ENCODE measurements at regions not wholly inside any gene's neighbourhood (a gene's known extent, or its start where the extent isn't known, plus 50 kb on each side); places are given as distances from the start of the nearest gene placed in this dataset.

DNA sequence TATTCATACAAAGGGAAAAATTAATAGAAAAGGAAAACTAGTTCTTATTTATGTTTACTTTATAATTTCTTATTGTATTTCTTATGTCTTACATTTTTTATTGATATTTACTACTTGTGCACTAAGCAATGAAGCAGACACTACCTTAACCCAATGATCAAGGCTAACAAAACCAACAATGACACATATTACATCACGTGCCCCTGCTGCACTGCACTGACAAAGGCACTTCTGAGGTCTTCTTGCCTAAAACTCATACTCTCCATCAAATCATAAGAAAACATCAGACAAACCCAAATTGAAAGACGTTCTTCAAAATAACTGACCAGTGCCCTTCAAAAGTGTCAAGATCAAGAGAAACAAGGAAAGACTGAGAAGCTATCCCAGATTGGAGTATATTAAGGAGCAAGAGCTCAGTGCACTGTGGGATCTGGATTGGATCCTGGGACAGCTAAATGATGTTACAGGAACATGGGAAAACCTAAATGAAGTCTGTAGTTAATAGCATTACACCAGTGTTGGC is 230.9 kb downstream of the AUH start:
- FAIRE-seq (no peak), DNase-seq (no peak)
- Histone ChIP-seq H3K36me3 (ENCODE audit: control insufficient read depth in 3 of 3, insufficient read depth in 2 of 3, low read depth in 1 of 3, low read length in 3 of 3) (no peaks in the 10 kb centered on the region), H3K4me3 (ENCODE audit: low read depth in 1 of 3, low read length in 3 of 3) (no peak overlapping the region), H3K9me3 (ENCODE audit: control insufficient read depth in 2 of 2, insufficient read depth in 1 of 2, low read depth in 1 of 2, low read length in 1 of 2) (no peaks in the 10 kb centered on the region), H3K4me1 (ENCODE audit: control insufficient read depth in 3 of 3, insufficient read depth in 2 of 3, low read depth in 1 of 3, low read length in 2 of 3) (peaks cover 0 to 5% (median 0%) of the 10 kb centered on the region in 3 donors), H3K27ac (ENCODE audit: low read depth in 1 of 3, low read length in 2 of 3) (no peak overlapping the region), H3K27me3 (ENCODE audit: control insufficient read depth in 3 of 3, insufficient read depth in 3 of 3, low read length in 3 of 3) (no peaks in the 10 kb centered on the region)
- WGBS, 3 donors = 88 to 90% (median 89%) methylated on average over 2 of the region's 2 CpGs

GRCh38 chr9:91131433-91131839 is 230.3 kb downstream of the AUH start:
- H3K4me3 ChIP-seq (ENCODE audit: low read depth in 1 of 3, low read length in 3 of 3) = no peak overlapping the region
- H3K27me3 ChIP-seq (ENCODE audit: control insufficient read depth in 3 of 3, insufficient read depth in 3 of 3, low read length in 3 of 3) = no peaks in the 10 kb centered on the region
- peak; percentile 80 to 92 for DNase-seq
- no peaks in the 10 kb centered on the region for H3K36me3 ChIP-seq (ENCODE audit: control insufficient read depth in 3 of 3, insufficient read depth in 2 of 3, low read depth in 1 of 3, low read length in 3 of 3)
- no peaks in the 10 kb centered on the region for H3K9me3 ChIP-seq (ENCODE audit: control insufficient read depth in 2 of 2, insufficient read depth in 1 of 2, low read depth in 1 of 2, low read length in 1 of 2)
- H3K27ac ChIP-seq (ENCODE audit: low read depth in 1 of 3, low read length in 2 of 3) = peak overlapping the region in 2 of 3 donors; percentile 14 to 64
- WGBS, 3 donors = 16 to 33% (median 23%) methylated on average over 8 of the region's 8 CpGs
- H3K4me1 ChIP-seq (ENCODE audit: control insufficient read depth in 3 of 3, insufficient read depth in 2 of 3, low read depth in 1 of 3, low read length in 2 of 3) = peaks cover 0 to 5% (median 0%) of the 10 kb centered on the region in 3 donors
- no peak for FAIRE-seq

DNA sequence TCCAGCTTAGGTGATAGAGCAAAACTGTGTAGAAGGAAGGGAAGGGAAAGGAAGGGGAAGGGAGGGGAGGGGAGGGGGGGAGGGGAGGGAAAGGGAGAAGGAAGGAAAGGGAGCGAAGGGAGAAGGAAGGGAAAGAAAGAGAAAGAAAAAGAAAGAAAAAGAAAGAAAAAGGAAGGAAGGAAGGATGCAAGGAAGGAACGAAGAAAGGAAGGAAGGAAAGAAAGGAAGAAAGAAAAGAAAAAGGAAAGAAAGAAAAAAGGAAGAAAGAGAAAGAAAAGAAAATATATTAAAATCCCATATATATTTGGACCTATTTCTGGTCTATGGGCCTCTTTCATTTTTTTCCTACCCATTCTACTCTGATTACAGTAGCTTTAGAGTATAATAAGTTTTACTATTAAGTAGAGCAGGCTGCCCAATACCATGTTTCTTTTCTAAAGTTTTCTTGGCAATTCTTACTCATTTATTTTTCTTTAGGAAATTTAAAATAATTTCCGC is 229.1 kb downstream of the AUH start:
- DNase-seq (no peak), FAIRE-seq (peak; percentile 74)
- H3K27ac ChIP-seq (ENCODE audit: low read depth in 1 of 3, low read length in 2 of 3) = no peak overlapping the region
- no peaks in the 10 kb centered on the region for H3K27me3 ChIP-seq (ENCODE audit: control insufficient read depth in 3 of 3, insufficient read depth in 3 of 3, low read length in 3 of 3)
- no peaks in the 10 kb centered on the region for H3K36me3 ChIP-seq (ENCODE audit: control insufficient read depth in 3 of 3, insufficient read depth in 2 of 3, low read depth in 1 of 3, low read length in 3 of 3)
- 88 to 95% (median 94%) methylated on average over 3 of the region's 3 CpGs for WGBS, 3 donors
- H3K4me3 ChIP-seq (ENCODE audit: low read depth in 1 of 3, low read length in 3 of 3) = no peak overlapping the region
- H3K4me1 ChIP-seq (ENCODE audit: control insufficient read depth in 3 of 3, insufficient read depth in 2 of 3, low read depth in 1 of 3, low read length in 2 of 3) = peaks cover 0 to 5% (median 0%) of the 10 kb centered on the region in 3 donors
- H3K9me3 ChIP-seq (ENCODE audit: control insufficient read depth in 2 of 2, insufficient read depth in 1 of 2, low read depth in 1 of 2, low read length in 1 of 2) = no peaks in the 10 kb centered on the region

DNA sequence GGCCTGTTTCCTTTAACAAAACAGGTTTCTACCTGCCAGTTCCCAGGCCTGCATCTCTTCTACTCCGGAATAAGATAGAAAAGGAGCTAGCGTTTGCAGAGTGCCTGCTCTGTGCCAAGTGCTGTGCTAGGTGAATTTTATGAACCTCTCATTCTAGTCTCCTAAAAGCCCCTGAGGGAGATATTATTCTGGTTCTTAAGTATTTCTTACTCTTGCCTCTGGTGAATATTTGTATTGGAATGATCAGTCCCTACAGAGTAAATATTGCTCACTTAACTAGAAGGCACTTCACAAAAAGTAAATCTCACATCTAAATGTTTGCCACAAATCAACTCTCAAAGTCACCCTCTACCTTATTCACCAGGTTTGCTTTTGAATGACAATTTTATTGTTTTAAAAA is 227.1 kb downstream of the AUH start:
- 88 to 91% (median 91%) methylated on average over 2 of the region's 2 CpGs for WGBS, 3 donors
- Histone ChIP-seq H3K9me3 (ENCODE audit: control insufficient read depth in 2 of 2, insufficient read depth in 1 of 2, low read depth in 1 of 2, low read length in 1 of 2) (no peaks in the 10 kb centered on the region), H3K27me3 (ENCODE audit: control insufficient read depth in 3 of 3, insufficient read depth in 3 of 3, low read length in 3 of 3) (no peaks in the 10 kb centered on the region), H3K4me3 (ENCODE audit: low read depth in 1 of 3, low read length in 3 of 3) (no peak overlapping the region), H3K27ac (ENCODE audit: low read depth in 1 of 3, low read length in 2 of 3) (no peak overlapping the region), H3K36me3 (ENCODE audit: control insufficient read depth in 3 of 3, insufficient read depth in 2 of 3, low read depth in 1 of 3, low read length in 3 of 3) (no peaks in the 10 kb centered on the region), H3K4me1 (ENCODE audit: control insufficient read depth in 3 of 3, insufficient read depth in 2 of 3, low read depth in 1 of 3, low read length in 2 of 3) (peaks cover 0 to 5% (median 0%) of the 10 kb centered on the region in 3 donors)
- FAIRE-seq (no peak), DNase-seq (no peak)

GRCh38 chr9:91137391-91137790 is 224.3 kb downstream of the AUH start:
- no peak for DNase-seq
- no peaks in the 10 kb centered on the region for H3K9me3 ChIP-seq (ENCODE audit: control insufficient read depth in 2 of 2, insufficient read depth in 1 of 2, low read depth in 1 of 2, low read length in 1 of 2)
- no peaks in the 10 kb centered on the region for H3K36me3 ChIP-seq (ENCODE audit: control insufficient read depth in 3 of 3, insufficient read depth in 2 of 3, low read depth in 1 of 3, low read length in 3 of 3)
- 81 to 91% (median 89%) methylated on average over 1 of the region's 1 CpG for WGBS, 3 donors
- no peaks in the 10 kb centered on the region for H3K27me3 ChIP-seq (ENCODE audit: control insufficient read depth in 3 of 3, insufficient read depth in 3 of 3, low read length in 3 of 3)
- no peak overlapping the region for H3K27ac ChIP-seq (ENCODE audit: low read depth in 1 of 3, low read length in 2 of 3)
- FAIRE-seq = no peak
- H3K4me3 ChIP-seq (ENCODE audit: low read depth in 1 of 3, low read length in 3 of 3) = no peak overlapping the region
- H3K4me1 ChIP-seq (ENCODE audit: control insufficient read depth in 3 of 3, insufficient read depth in 2 of 3, low read depth in 1 of 3, low read length in 2 of 3) = no peaks in the 10 kb centered on the region

- H3K4me3 ChIP-seq (ENCODE audit: low read depth in 1 of 3, low read length in 3 of 3) = no peak overlapping the region
- 62 to 79% (median 65%) methylated on average over 5 of the region's 5 CpGs for WGBS, 3 donors
- DNase-seq = no peak
- no peaks in the 10 kb centered on the region for H3K27me3 ChIP-seq (ENCODE audit: control insufficient read depth in 3 of 3, insufficient read depth in 3 of 3, low read length in 3 of 3)
- H3K4me1 ChIP-seq (ENCODE audit: control insufficient read depth in 3 of 3, insufficient read depth in 2 of 3, low read depth in 1 of 3, low read length in 2 of 3) = no peaks in the 10 kb centered on the region
- no peak for FAIRE-seq
- no peaks in the 10 kb centered on the region for H3K36me3 ChIP-seq (ENCODE audit: control insufficient read depth in 3 of 3, insufficient read depth in 2 of 3, low read depth in 1 of 3, low read length in 3 of 3)
- H3K9me3 ChIP-seq (ENCODE audit: control insufficient read depth in 2 of 2, insufficient read depth in 1 of 2, low read depth in 1 of 2, low read length in 1 of 2) = no peaks in the 10 kb centered on the region
- no peak overlapping the region for H3K27ac ChIP-seq (ENCODE audit: low read depth in 1 of 3, low read length in 2 of 3)
Observed at GRCh38 chr9:91138760-91139159, 223.0 kb downstream of the AUH start.

GRCh38 chr9:91141407-91141965 is 220.2 kb downstream of the AUH start:
- WGBS, 3 donors = 56 to 92% (median 58%) methylated on average over 2 to 3 of the region's 3 CpGs
- FAIRE-seq = no peak

DNA sequence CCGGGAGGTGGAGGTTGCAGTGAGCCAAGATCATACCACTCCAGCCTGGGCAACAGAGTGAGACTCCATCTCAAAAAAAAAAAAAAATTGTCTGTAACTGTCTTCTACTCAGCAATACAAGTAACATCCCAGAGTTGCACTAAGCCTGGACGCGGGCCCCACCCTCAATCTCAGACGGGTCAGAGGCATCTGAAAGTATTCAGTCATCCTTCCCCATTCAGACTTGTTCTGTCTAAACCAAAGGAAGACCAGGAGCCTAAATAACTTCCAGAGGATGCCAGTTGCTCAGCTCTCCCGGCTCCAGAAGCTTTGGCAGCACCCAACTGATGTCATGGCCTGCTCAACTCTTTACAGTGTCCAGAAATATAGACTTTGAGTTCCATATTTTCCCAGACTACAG is 218.6 kb downstream of the AUH start:
- no peak overlapping the region for H3K4me3 ChIP-seq (ENCODE audit: low read depth in 1 of 3, low read length in 3 of 3)
- no peaks in the 10 kb centered on the region for H3K4me1 ChIP-seq (ENCODE audit: control insufficient read depth in 3 of 3, insufficient read depth in 2 of 3, low read depth in 1 of 3, low read length in 2 of 3)
- no peaks in the 10 kb centered on the region for H3K27me3 ChIP-seq (ENCODE audit: control insufficient read depth in 3 of 3, insufficient read depth in 3 of 3, low read length in 3 of 3)
- H3K9me3 ChIP-seq (ENCODE audit: control insufficient read depth in 2 of 2, insufficient read depth in 1 of 2, low read depth in 1 of 2, low read length in 1 of 2) = no peaks in the 10 kb centered on the region
- H3K36me3 ChIP-seq (ENCODE audit: control insufficient read depth in 3 of 3, insufficient read depth in 2 of 3, low read depth in 1 of 3, low read length in 3 of 3) = no peaks in the 10 kb centered on the region
- H3K27ac ChIP-seq (ENCODE audit: low read depth in 1 of 3, low read length in 2 of 3) = no peak overlapping the region
- no peak for DNase-seq
- 94 to 95% (median 95%) methylated on average over 5 of the region's 5 CpGs for WGBS, 3 donors
- no peak for FAIRE-seq

More at GRCh38 chr9:91141407-91141965, 220.2 kb downstream of the AUH start:
- no peak overlapping the region for H3K4me3 ChIP-seq (ENCODE audit: low read depth in 1 of 3, low read length in 3 of 3)
- no peaks in the 10 kb centered on the region for H3K36me3 ChIP-seq (ENCODE audit: control insufficient read depth in 3 of 3, insufficient read depth in 2 of 3, low read depth in 1 of 3, low read length in 3 of 3)
- no peaks in the 10 kb centered on the region for H3K4me1 ChIP-seq (ENCODE audit: control insufficient read depth in 3 of 3, insufficient read depth in 2 of 3, low read depth in 1 of 3, low read length in 2 of 3)
- no peaks in the 10 kb centered on the region for H3K27me3 ChIP-seq (ENCODE audit: control insufficient read depth in 3 of 3, insufficient read depth in 3 of 3, low read length in 3 of 3)
- no peaks in the 10 kb centered on the region for H3K9me3 ChIP-seq (ENCODE audit: control insufficient read depth in 2 of 2, insufficient read depth in 1 of 2, low read depth in 1 of 2, low read length in 1 of 2)
- H3K27ac ChIP-seq (ENCODE audit: low read depth in 1 of 3, low read length in 2 of 3) = no peak overlapping the region
- DNase-seq = no peak

GRCh38 chr9:91143642-91144041 is 218.1 kb downstream of the AUH start:
- Histone ChIP-seq H3K4me3 (ENCODE audit: low read depth in 1 of 3, low read length in 3 of 3) (no peak overlapping the region), H3K9me3 (ENCODE audit: control insufficient read depth in 2 of 2, insufficient read depth in 1 of 2, low read depth in 1 of 2, low read length in 1 of 2) (no peaks in the 10 kb centered on the region), H3K27ac (ENCODE audit: low read depth in 1 of 3, low read length in 2 of 3) (no peak overlapping the region), H3K4me1 (ENCODE audit: control insufficient read depth in 3 of 3, insufficient read depth in 2 of 3, low read depth in 1 of 3, low read length in 2 of 3) (no peaks in the 10 kb centered on the region), H3K27me3 (ENCODE audit: control insufficient read depth in 3 of 3, insufficient read depth in 3 of 3, low read length in 3 of 3) (no peaks in the 10 kb centered on the region), H3K36me3 (ENCODE audit: control insufficient read depth in 3 of 3, insufficient read depth in 2 of 3, low read depth in 1 of 3, low read length in 3 of 3) (no peaks in the 10 kb centered on the region)
- 72 to 83% (median 83%) methylated on average over 3 of the region's 3 CpGs for WGBS, 3 donors
- no peak for DNase-seq
- FAIRE-seq = no peak

All from small intestine (tissue), 7 donors.